ENCODE measurements at regions not wholly inside any gene's neighbourhood (a gene's known extent, or its start where the extent isn't known, plus 50 kb on each side); places are given as distances from the start of the nearest gene placed in this dataset.

DNA sequence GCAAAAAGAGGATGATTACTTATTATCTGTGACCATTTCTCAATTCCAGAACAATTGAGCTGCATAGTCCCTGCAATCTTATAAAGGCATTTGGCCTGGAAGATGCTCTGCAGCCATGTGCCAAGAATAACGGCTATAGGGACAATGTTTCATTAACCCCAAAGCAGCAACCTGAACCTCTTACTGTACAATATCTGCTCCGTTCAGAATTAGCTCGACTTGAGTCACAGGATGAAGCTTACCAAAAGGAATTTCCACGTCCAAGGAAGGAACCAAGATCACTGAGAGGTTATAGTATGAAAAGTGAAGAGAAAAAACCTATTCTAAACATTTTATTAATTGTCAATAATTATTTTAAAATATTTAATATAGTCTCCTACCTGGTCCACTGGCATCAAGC is 167.3 kb upstream of the GMDS start:
- Histone ChIP-seq H3K4me3 (no peak overlapping the region), H3K27ac (no peak overlapping the region), H3K9me3 (ENCODE audit: low read depth) (no peaks in the 10 kb centered on the region), H3K36me3 (no peaks in the 10 kb centered on the region), H3K4me1 (ENCODE audit: low read depth) (no peaks in the 10 kb centered on the region), H3K27me3 (no peaks in the 10 kb centered on the region)
- no peak for TF ChIP-seq CTCF (IDR thresholded peaks at IDR 0.05; ENCODE audit: low read depth, low read length)
- DNase-seq (ENCODE audit: low read depth in 1 of 2, low spot score in 1 of 2): peak in 1 of 2 donors; percentile 22

GRCh38 chr6:2410656-2411380 is 165.4 kb upstream of the GMDS start:
- no peak for DNase-seq (ENCODE audit: low read depth in 1 of 2, low spot score in 1 of 2)
- H3K4me1 ChIP-seq (ENCODE audit: low read depth): no peaks in the 10 kb centered on the region
- no peaks in the 10 kb centered on the region for H3K36me3 ChIP-seq
- H3K27ac ChIP-seq: no peak overlapping the region
- H3K27me3 ChIP-seq: no peaks in the 10 kb centered on the region
- H3K4me3 ChIP-seq: no peak overlapping the region
- no peak for TF ChIP-seq CTCF (IDR thresholded peaks at IDR 0.05; ENCODE audit: low read depth, low read length)
- no peaks in the 10 kb centered on the region for H3K9me3 ChIP-seq (ENCODE audit: low read depth)

DNA sequence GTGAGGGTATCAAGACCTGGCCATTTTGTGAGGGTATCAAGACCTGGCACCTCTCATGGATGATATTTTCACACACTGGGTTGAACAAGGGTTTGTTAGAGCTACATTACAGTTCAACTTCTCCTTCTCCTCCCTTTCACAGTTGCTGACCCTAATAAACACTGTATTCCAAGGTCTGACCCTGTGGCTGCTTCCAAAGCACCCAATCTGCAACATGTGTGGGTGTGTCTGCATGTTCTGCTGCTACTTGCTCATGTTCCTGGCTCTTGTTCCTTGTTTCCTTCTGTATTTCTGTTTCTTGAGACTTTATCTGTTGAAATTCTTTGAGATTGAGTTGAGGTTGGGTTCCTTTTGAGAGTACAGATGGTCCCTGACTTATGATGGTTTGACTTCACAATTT is 162.1 kb upstream of the GMDS start:
- TF ChIP-seq CTCF (IDR thresholded peaks at IDR 0.05; ENCODE audit: low read depth, low read length): no peak
- H3K27me3 ChIP-seq: no peaks in the 10 kb centered on the region
- H3K4me1 ChIP-seq (ENCODE audit: low read depth): no peaks in the 10 kb centered on the region
- H3K27ac ChIP-seq: no peak overlapping the region
- H3K36me3 ChIP-seq: no peaks in the 10 kb centered on the region
- no peaks in the 10 kb centered on the region for H3K9me3 ChIP-seq (ENCODE audit: low read depth)
- no peak for DNase-seq (ENCODE audit: low read depth in 1 of 2, low spot score in 1 of 2)
- no peak overlapping the region for H3K4me3 ChIP-seq

GRCh38 chr6:2404211-2404929 is 159.0 kb upstream of the GMDS start:
- no peaks in the 10 kb centered on the region for H3K36me3 ChIP-seq
- no peak overlapping the region for H3K4me3 ChIP-seq
- no peak for TF ChIP-seq CTCF (IDR thresholded peaks at IDR 0.05; ENCODE audit: low read depth, low read length)
- DNase-seq (ENCODE audit: low read depth in 1 of 2, low spot score in 1 of 2): no peak
- H3K27ac ChIP-seq: no peak overlapping the region
- H3K27me3 ChIP-seq: no peaks in the 10 kb centered on the region
- H3K4me1 ChIP-seq (ENCODE audit: low read depth): no peaks in the 10 kb centered on the region
- no peaks in the 10 kb centered on the region for H3K9me3 ChIP-seq (ENCODE audit: low read depth)

DNA sequence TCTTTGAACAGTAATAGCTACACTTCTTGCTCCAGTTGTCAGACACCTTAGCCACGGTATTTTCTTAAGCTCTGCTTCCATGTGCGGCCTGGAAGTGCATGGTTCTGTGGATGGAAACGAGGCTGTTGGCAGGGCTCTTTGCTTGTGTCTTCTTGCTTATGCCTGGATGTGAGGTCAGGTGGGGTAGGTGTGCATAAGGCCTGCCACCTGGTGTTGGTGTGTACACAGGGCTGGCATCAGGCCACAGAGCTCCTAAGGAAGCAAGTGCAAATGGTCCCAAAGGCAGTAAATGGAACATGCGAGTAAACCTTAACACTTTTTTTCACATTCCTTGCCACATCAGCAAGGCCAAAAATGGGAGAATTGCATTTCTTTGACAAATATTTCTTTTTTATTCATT is 158.1 kb upstream of the GMDS start:
- no peak overlapping the region for H3K4me3 ChIP-seq
- H3K9me3 ChIP-seq (ENCODE audit: low read depth): no peaks in the 10 kb centered on the region
- TF ChIP-seq CTCF (IDR thresholded peaks at IDR 0.05; ENCODE audit: low read depth, low read length): no peak
- DNase-seq (ENCODE audit: low read depth in 1 of 2, low spot score in 1 of 2): no peak
- no peaks in the 10 kb centered on the region for H3K36me3 ChIP-seq
- no peak overlapping the region for H3K27ac ChIP-seq
- no peaks in the 10 kb centered on the region for H3K27me3 ChIP-seq
- H3K4me1 ChIP-seq (ENCODE audit: low read depth): no peaks in the 10 kb centered on the region

Data from cardiac muscle cell (in vitro differentiated cells and primary cell).